GM18499 (cell line): ENCODE measurements at regions not wholly inside any gene's neighbourhood (a gene's known extent, or its start where the extent isn't known, plus 50 kb on each side); places are given as distances from the start of the nearest gene placed in this dataset.

Experiments used
- ATAC-seq: cut with Tn5 transposase; IDR thresholded peaks from one replicate; pipeline ENCODE4 v1.9.1; 2021; ENCODE audit warnings: moderate number of reproducible peaks; ENCODE audit not compliant: insufficient read depth, unreplicated experiment

- no peak for ATAC-seq
Measured at GRCh38 chr13:105030851-105031250, 1504.6 kb downstream of the EFNB2 start.

GRCh38 chr13:105019073-105019472, 1516.4 kb downstream of the EFNB2 start:
- no peak for ATAC-seq

- no peak for ATAC-seq
Measured at GRCh38 chr13:105016266-105016665, 1519.2 kb downstream of the EFNB2 start.

GRCh38 chr13:105008604-105009003, 1526.9 kb downstream of the EFNB2 start:
- no peak for ATAC-seq

GRCh38 chr13:105007166-105007808, 1528.2 kb downstream of the EFNB2 start:
- no peak for ATAC-seq

GRCh38 chr13:104996022-104996421, 1539.4 kb downstream of the EFNB2 start:
- no peak for ATAC-seq

GRCh38 chr13:104993708-104994107, 1541.8 kb downstream of the EFNB2 start:
- ATAC-seq: no peak

GRCh38 chr13:104987621-104988020, 1547.8 kb downstream of the EFNB2 start:
- no peak for ATAC-seq

GRCh38 chr13:104984296-104984818, 1551.1 kb downstream of the EFNB2 start:
- ATAC-seq: peak; percentile 55

GRCh38 chr13:104983601-104984000, 1551.9 kb downstream of the EFNB2 start:
- ATAC-seq: no peak

GRCh38 chr13:104980586-104980985, 1554.9 kb downstream of the EFNB2 start:
- no peak for ATAC-seq

- ATAC-seq: no peak
Measured at GRCh38 chr13:104979281-104980030, 1556.0 kb downstream of the EFNB2 start.

GRCh38 chr13:104976986-104977385, 1558.5 kb downstream of the EFNB2 start:
- no peak for ATAC-seq

- ATAC-seq: peak; percentile 76
Measured at GRCh38 chr13:104975272-104975671, 1560.2 kb downstream of the EFNB2 start.

GRCh38 chr13:104968876-104969275, 1566.6 kb downstream of the EFNB2 start:
- ATAC-seq: no peak

GRCh38 chr13:104967836-104968630, 1567.4 kb downstream of the EFNB2 start:
- no peak for ATAC-seq

GRCh38 chr13:104967376-104967775, 1568.1 kb downstream of the EFNB2 start:
- no peak for ATAC-seq

GRCh38 chr13:104962411-104962810, 1573.1 kb downstream of the EFNB2 start:
- no peak for ATAC-seq

GRCh38 chr13:104961246-104961645, 1574.2 kb downstream of the EFNB2 start:
- ATAC-seq: no peak

GRCh38 chr13:104954210-104954609, 1581.3 kb downstream of the EFNB2 start:
- no peak for ATAC-seq

GRCh38 chr13:104953588-104953987, 1581.9 kb downstream of the EFNB2 start:
- no peak for ATAC-seq
